A549 (cell line): ENCODE measurements at regions not wholly inside any gene's neighbourhood (a gene's known extent, or its start where the extent isn't known, plus 50 kb on each side); places are given as distances from the start of the nearest gene placed in this dataset.

Experiments
- CTCF ChIP-seq: fragments of >200 bp; sonication (Bioruptor Twin); formaldehyde crosslinking; IDR thresholded peaks from 3 replicates; pipeline ENCODE4 v1.5.1; 2016
- EP300 ChIP-seq, 2 experiments: fragments of >200 bp; sonication (Bioruptor Twin); formaldehyde crosslinking; IDR thresholded peaks; 2 replicates in 1 of 2; 3 replicates in 1 of 2; pipeline ENCODE4 v1.6.1; 2016 to 2017
- ESRRA ChIP-seq: fragments of 150-350 bp; IDR thresholded peaks from 2 replicates; pipeline ENCODE4 v1.6.1; 2014; ENCODE audit warnings: mild to moderate bottlenecking, low read length, borderline replicate concordance
- GATA3 ChIP-seq: IDR thresholded peaks from 2 replicates; pipeline ENCODE4 v1.6.1; 2012; ENCODE audit warnings: borderline replicate concordance
- HDAC2 ChIP-seq: fragments of 200-600 bp; sonication (generic); IDR thresholded peaks from 2 replicates; pipeline ENCODE4 v1.6.1; 2016
- HEYL ChIP-seq: fragments of 250-450 bp; sonication (Bioruptor Pico); IDR thresholded peaks from 2 replicates; pipeline ENCODE4 v1.8.0; 2021; ENCODE audit warnings: mild to moderate bottlenecking, moderate library complexity
- KDM5A ChIP-seq: fragments of 200-600 bp; sonication (generic); IDR thresholded peaks from 2 replicates; pipeline ENCODE4 v1.6.1; 2016; ENCODE audit warnings: antibody characterized with exemption, mild to moderate bottlenecking
- POLR2A ChIP-seq: IDR thresholded peaks from 2 replicates; pipeline ENCODE4 v1.6.1; 2012; ENCODE audit warnings: mild to moderate bottlenecking, low read length
- TP53 ChIP-seq: fragments of 250-450 bp; sonication (Bioruptor Pico); IDR thresholded peaks from 2 replicates; pipeline ENCODE4 v1.5.0; 2021; ENCODE audit warnings: mild to moderate bottlenecking, moderate library complexity
- TF ChIP-seq, protein P1 (sequence below): IDR thresholded peaks from 2 replicates; pipeline ENCODE4 v1.6.1; 2012

GRCh38 chr9:86481466-86481865, 127.3 kb upstream of the TUT7 start:
- TF ChIP-seq HDAC2 = no peak
- TF ChIP-seq KDM5A = no peak
- no peak for TF ChIP-seq CTCF
- no peak for TF ChIP-seq TP53 (CRISPR knock-in tag)
- no peak for TF ChIP-seq EP300 (IDR thresholded peaks at IDR 0.05)
- no peak for TF ChIP-seq POLR2A
- TF ChIP-seq, protein P1, sequence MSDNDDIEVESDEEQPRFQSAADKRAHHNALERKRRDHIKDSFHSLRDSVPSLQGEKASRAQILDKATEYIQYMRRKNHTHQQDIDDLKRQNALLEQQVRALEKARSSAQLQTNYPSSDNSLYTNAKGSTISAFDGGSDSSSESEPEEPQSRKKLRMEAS = no peak
- TF ChIP-seq GATA3 = no peak
- TF ChIP-seq HEYL (CRISPR knock-in tag) = no peak
- no peak for TF ChIP-seq ESRRA
